T-helper 2 cell treated with Interferon-gamma antibody and Interleukin-4, amounts not matched to agents 5 μg/mL and 100 μg/mL, for 36 hours (primary cell): ENCODE measurements at regions not wholly inside any gene's neighbourhood (a gene's known extent, or its start where the extent isn't known, plus 50 kb on each side); places are given as distances from the start of the nearest gene placed in this dataset.

ENCODE experiments used
- DNase-seq: peaks from one replicate; pipeline ENCODE4 v3.0.0; 2021; ENCODE audit warnings: low spot score
- H3K27ac Mint-ChIP-seq: one replicate; pipeline ENCODE4 v1.8.0; 2021; ENCODE audit warnings: mild to moderate bottlenecking, mixed read lengths
- H3K27me3 Mint-ChIP-seq: one replicate; pipeline ENCODE4 v1.8.0; 2021; ENCODE audit warnings: low read depth, mixed read lengths
- H3K36me3 Mint-ChIP-seq: one replicate; pipeline ENCODE4 v1.8.0; 2021; ENCODE audit warnings: low read depth, mixed read lengths
- H3K4me1 Mint-ChIP-seq: one replicate; pipeline ENCODE4 v1.8.0; 2021; ENCODE audit warnings: low read depth, mixed read lengths
- H3K4me3 Mint-ChIP-seq: one replicate; pipeline ENCODE4 v1.8.0; 2022; ENCODE audit warnings: mild to moderate bottlenecking, moderate library complexity, mixed read lengths
- H3K9me3 Mint-ChIP-seq: one replicate; pipeline ENCODE4 v1.8.0; 2021; ENCODE audit warnings: mixed read lengths

- Mint-ChIP-seq H3K9me3 (no peaks in the 10 kb centered on the region), H3K4me1 (no peaks in the 10 kb centered on the region)
- no peak for DNase-seq
Observed at GRCh38 chr3:23751212-23751723, 54.5 kb upstream of the UBE2E1 start.

GRCh38 chr3:23752126-23752525, 53.6 kb upstream of the UBE2E1 start:
- no peak overlapping the region for H3K4me3 Mint-ChIP-seq
- no peaks in the 10 kb centered on the region for H3K4me1 Mint-ChIP-seq
- no peak overlapping the region for H3K27ac Mint-ChIP-seq
- no peaks in the 10 kb centered on the region for H3K9me3 Mint-ChIP-seq
- no peak for DNase-seq
- peaks cover 11% of the 10 kb centered on the region for H3K27me3 Mint-ChIP-seq
- H3K36me3 Mint-ChIP-seq: no peaks in the 10 kb centered on the region

More at GRCh38 chr3:23751212-23751723, 54.5 kb upstream of the UBE2E1 start:
- Mint-ChIP-seq H3K4me3 (no peak overlapping the region), H3K36me3 (no peaks in the 10 kb centered on the region), H3K27ac (no peak overlapping the region), H3K27me3 (peaks cover 11% of the 10 kb centered on the region)

- no peak for DNase-seq
- Mint-ChIP-seq H3K9me3 (no peaks in the 10 kb centered on the region), H3K27ac (no peak overlapping the region), H3K4me1 (no peaks in the 10 kb centered on the region), H3K4me3 (no peak overlapping the region), H3K36me3 (no peaks in the 10 kb centered on the region), H3K27me3 (peaks cover 6% of the 10 kb centered on the region)
Observed at GRCh38 chr3:23754215-23754614, 51.5 kb upstream of the UBE2E1 start.
